ENCODE measurements at regions not wholly inside any gene's neighbourhood (a gene's known extent, or its start where the extent isn't known, plus 50 kb on each side); places are given as distances from the start of the nearest gene placed in this dataset.
"Not testable (repeated sequence)": the region's sequence is repeated elsewhere in the genome, so short reads cannot be mapped to it uniquely, and the experiment has no call there.

- no peak for DNase-seq
Observed at GRCh38 chr20:59466107-59466815, 138.1 kb upstream of the PHACTR3 start.

DNA sequence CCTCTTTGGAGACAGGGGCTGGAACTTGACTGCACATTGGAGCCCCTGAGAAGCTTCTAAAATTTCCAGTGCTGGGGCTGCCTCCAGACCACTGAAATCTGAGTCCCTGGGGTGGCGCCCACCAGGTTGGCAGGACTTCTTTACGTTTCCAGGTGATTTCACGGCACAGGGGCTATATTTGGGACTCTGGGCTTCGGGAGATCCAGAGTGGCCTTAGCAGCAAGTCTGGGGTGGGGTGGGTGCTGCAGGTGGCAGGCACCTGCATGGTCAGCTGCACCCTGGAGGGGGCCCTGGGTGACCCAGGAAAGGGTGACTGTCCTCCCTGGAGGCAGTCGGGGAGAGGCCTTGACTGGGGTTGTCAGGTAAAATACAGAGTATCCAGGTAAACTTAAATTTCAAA is 135.5 kb upstream of the PHACTR3 start:
- DNase-seq: no peak

DNA sequence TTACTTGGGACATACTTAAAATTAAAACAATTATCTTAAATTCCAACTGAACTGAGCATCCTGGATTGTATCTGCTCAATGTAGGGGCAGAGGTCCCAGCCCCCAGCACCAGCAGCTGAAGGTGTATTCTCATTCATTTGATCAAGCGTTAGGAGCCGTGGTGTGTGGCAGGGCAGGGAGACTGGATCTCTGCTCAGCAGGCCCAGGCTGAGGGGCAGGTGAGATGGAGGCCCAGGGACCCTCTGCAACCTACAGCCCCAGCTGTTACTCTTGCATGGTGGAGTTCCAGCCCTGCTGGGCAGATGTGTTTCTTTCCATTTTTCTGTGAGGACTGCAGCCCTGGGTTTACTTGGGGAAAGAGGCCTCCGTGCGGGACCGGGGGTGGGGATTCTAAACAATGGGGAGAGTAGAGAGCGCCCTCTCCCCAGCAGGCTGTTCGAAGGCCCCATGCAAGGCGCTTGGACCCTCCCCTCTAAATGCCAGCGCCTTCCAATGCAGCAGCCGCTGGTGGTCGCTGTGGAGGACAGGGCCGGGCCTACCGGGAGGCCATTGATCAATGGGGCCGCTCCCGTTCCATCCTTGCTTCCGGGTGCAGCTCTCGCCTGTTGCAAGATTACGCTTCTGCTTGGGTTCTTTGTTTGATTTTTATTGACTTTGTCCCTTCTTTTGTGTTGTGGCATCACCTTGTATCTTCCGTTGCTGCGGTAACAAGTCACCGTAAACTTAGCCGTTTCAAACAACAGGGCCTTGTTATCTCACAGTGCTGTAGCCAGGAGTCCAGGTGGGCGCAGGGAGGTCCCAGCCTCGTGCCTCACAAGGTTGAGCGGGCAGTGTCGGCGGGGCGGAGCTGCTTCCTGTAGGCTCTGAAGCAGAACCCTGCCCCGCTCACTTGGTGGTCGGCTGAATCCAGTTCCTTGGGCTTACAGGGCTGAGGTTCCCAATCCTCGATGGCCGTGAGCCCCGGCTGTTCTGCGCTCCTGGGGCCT is 134.8 kb upstream of the PHACTR3 start:
- no peak for DNase-seq

GRCh38 chr20:59470521-59470920 is 133.8 kb upstream of the PHACTR3 start:
- no peak for DNase-seq

DNA sequence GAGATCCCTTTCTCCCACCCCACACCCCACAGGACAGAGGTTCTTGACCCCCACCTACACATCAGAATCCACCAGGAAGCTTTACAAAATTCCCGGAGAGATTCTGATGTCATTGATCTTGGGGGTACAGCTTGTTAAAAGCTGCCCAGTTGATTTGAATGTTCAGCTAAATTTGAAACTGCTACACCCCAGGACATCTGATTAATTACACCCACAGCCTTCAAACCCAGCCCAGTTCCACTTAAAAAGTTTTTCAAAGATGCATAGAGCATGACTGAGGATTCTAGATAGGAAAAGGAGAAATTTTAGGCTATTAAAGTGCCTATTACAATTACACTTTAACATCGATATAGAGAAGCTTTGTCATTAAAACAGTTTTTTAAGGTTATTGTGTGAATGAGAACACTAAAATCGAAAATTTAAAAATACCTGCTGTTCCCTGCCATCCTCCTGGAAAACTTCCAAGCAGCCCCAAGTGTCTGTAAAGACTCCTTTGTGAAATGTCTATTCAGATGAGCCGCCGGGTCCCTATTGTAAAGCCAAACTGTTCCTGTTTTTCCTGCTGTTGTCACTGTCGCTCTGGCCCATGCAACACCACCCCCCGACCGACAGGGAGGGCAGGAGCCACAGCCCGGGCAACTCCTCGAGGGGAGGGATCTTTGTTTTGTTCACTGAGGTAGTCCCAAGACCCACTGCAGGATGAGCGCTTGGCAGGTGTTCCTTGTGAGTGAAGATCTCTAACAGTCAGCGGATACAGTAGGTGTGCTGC is 132.5 kb upstream of the PHACTR3 start:
- no peak for DNase-seq

DNA sequence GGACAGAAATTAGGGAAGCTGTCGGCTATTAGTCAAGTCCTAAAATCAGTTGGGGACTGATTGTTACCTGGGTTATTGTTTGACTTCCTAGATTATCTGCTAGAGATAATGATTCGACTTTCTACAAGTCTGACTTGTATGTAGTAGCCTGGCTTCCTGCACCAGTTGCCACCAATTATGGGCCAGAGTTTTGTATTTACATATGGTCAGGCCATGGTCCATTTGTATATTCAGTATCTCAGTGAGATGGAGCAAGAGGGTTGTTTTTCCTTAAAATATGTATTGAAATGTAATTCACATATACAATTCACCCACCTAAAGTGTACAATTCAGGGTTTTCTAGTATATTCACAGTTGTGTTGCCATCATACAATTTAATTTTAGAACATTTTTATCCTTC is 130.6 kb upstream of the PHACTR3 start:
- no peak for DNase-seq

DNA sequence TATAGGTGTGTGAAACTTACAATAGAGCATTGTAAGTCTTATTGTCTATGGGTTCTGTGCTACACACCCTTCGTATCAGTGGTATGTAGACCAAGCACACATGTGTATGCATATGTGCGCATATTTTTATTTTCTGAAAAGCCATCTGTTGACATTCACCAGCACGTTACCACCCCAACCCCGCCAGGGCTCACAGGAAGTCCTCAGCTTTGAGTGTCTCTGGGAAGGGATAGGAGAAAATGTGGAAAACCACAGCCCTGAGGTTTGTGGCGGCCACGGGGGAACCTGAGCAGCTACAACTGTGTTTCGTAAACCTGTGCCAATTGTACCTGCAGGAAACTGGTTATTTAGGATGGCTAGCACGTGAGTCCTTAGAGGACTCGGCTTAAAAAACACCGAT is 123.3 kb upstream of the PHACTR3 start:
- DNase-seq: no peak

DNA sequence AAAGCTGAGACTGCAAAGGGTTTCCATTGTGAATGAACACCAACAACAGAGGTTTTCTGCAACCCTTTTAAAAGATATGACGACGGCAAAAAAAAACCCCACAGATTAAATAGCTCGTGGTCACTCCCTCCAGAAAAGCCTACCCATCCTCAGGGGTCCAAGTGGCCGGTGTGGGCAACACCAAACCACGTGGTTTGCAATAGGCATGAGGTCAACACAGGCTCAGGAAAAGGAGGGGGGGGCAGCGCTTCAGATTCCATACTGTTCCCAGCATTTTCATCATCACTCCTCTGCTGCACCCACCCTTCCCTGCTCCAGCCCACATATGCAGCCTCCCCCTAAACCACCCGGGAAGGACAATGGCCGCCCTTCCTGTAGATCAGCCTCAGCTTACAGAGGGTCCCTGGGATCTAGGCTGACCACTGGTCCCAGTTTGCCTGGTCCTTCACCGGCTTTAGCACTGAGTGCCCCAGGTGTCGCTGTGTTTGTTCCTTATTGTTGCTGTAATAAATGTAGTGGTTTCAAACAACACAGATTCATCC is 122.8 kb upstream of the PHACTR3 start:
- DNase-seq: no peak

GRCh38 chr20:59482351-59483187 is 121.8 kb upstream of the PHACTR3 start:
- DNase-seq: no peak

- no peak for DNase-seq
Observed at GRCh38 chr20:59483481-59483880, 120.9 kb upstream of the PHACTR3 start.

- DNase-seq: no peak
Observed at GRCh38 chr20:59484228-59484627, 120.1 kb upstream of the PHACTR3 start.

- no peak for DNase-seq
Observed at GRCh38 chr20:59485576-59486454, 118.5 kb upstream of the PHACTR3 start.

GRCh38 chr20:59488459-59488858 is 115.9 kb upstream of the PHACTR3 start:
- not testable (repeated sequence) for DNase-seq

GRCh38 chr20:59490196-59491004 is 113.9 kb upstream of the PHACTR3 start:
- not testable (repeated sequence) for DNase-seq

DNA sequence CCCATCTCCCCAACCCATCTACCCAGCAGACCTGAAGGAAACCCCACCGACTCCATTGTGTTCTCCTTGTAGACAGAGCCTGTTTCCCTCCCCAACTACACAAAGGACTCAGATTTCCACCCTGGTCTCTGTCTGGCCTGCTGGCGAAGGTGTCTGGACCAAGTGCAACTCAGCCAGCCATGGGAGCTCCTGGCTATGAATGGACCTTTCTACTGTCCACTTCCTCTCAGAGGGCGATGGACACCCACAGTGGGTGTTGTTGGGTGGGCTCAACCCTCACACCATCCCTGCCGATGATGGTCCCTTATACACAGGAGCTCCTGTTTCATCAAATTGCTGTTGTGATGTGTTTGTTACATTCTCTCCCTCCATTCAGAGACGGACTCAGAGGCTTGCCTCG is 112.5 kb upstream of the PHACTR3 start:
- DNase-seq: no peak

GRCh38 chr20:59493926-59494325 is 110.4 kb upstream of the PHACTR3 start:
- no peak for DNase-seq

DNA sequence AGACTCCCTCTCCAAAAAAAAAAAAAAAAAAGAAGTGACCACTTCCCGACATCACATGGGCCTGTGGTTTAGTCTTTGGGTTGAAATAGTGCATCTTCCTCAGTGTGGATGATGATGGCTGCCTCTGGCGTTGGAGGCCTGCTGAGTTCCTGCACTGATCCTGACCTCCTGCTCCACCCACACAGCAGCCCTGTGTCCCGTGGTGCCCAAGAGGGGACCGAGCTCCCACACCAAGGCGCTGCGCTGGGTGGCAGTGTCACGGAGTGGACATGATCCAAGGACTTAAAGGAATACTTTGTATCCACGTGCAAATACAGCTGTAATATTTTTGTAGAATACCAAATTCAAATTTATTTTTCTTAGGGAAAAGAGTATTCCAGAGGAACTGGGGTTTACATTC is 109.2 kb upstream of the PHACTR3 start:
- no peak for DNase-seq

DNA sequence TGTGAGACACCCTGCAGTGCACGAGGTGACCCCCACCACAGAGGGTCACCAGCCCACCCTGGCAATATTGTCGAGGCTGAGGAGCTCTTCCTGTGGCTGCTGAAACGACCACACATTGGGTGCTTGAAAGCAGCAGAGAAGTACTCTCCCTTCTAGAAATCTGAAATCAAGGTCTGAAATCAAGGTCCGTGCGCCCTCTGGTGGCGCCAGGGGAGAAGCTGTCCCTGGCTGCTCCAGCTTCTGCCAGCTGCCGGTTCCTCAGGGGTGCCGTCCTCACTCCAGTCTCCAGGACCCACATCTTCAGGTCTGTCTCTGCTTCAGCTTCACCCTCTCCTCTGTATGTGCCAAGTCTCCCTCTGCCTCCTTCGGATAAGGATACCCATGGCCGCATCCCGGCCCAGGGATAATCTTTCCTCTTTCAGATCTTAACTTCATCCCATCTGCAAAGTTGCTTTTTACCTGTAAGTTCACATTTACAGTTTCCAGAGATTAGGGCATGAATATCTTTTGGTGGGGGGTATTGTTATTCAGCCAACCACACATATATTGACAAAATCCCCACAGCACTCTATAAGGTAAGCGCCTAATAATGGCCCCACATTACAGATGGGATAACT is 108.3 kb upstream of the PHACTR3 start:
- peak; percentile 56 for DNase-seq

- DNase-seq: no peak
Observed at GRCh38 chr20:59498291-59498690, 106.0 kb upstream of the PHACTR3 start.

GRCh38 chr20:59499863-59500262 is 104.5 kb upstream of the PHACTR3 start:
- DNase-seq: no peak

Measured in NCI-H1092 (cell line).